ENCODE measurements at regions not wholly inside any gene's neighbourhood (a gene's known extent, or its start where the extent isn't known, plus 50 kb on each side); places are given as distances from the start of the nearest gene placed in this dataset.

- no peak for TF ChIP-seq CTCF (IDR thresholded peaks at IDR 0.05; ENCODE audit: low read depth, low read length)
- H3K4me3 ChIP-seq: no peak overlapping the region
- H3K9me3 ChIP-seq (ENCODE audit: low read depth): no peaks in the 10 kb centered on the region
- no peaks in the 10 kb centered on the region for H3K4me1 ChIP-seq (ENCODE audit: low read depth)
- no peaks in the 10 kb centered on the region for H3K27me3 ChIP-seq
- no peak for DNase-seq (ENCODE audit: low read depth in 1 of 2, low spot score in 1 of 2)
- H3K27ac ChIP-seq: no peak overlapping the region
- H3K36me3 ChIP-seq: no peaks in the 10 kb centered on the region
These were observed 277.5 kb upstream of the ZFP64 start for GRCh38 chr20:52469128-52469527.

GRCh38 chr20:52465991-52466390, 274.4 kb upstream of the ZFP64 start:
- H3K27me3 ChIP-seq: peaks cover 5% of the 10 kb centered on the region
- H3K4me1 ChIP-seq (ENCODE audit: low read depth): no peaks in the 10 kb centered on the region
- DNase-seq (ENCODE audit: low read depth in 1 of 2, low spot score in 1 of 2): no peak
- no peaks in the 10 kb centered on the region for H3K36me3 ChIP-seq
- no peak overlapping the region for H3K4me3 ChIP-seq
- no peaks in the 10 kb centered on the region for H3K9me3 ChIP-seq (ENCODE audit: low read depth)
- no peak for TF ChIP-seq CTCF (IDR thresholded peaks at IDR 0.05; ENCODE audit: low read depth, low read length)
- H3K27ac ChIP-seq: no peak overlapping the region

GRCh38 chr20:52461582-52461981, 270.0 kb upstream of the ZFP64 start:
- H3K36me3 ChIP-seq: no peaks in the 10 kb centered on the region
- peak in 1 of 2 donors; percentile 40 for DNase-seq (ENCODE audit: low read depth in 1 of 2, low spot score in 1 of 2)
- no peak for TF ChIP-seq CTCF (IDR thresholded peaks at IDR 0.05; ENCODE audit: low read depth, low read length)
- H3K4me3 ChIP-seq: no peak overlapping the region
- no peaks in the 10 kb centered on the region for H3K4me1 ChIP-seq (ENCODE audit: low read depth)
- no peaks in the 10 kb centered on the region for H3K9me3 ChIP-seq (ENCODE audit: low read depth)
- peaks cover 5% of the 10 kb centered on the region for H3K27me3 ChIP-seq
- H3K27ac ChIP-seq: no peak overlapping the region

- H3K27ac ChIP-seq: no peak overlapping the region
- no peak for DNase-seq (ENCODE audit: low read depth in 1 of 2, low spot score in 1 of 2)
- no peaks in the 10 kb centered on the region for H3K9me3 ChIP-seq (ENCODE audit: low read depth)
- H3K4me1 ChIP-seq (ENCODE audit: low read depth): no peaks in the 10 kb centered on the region
- peaks cover 5% of the 10 kb centered on the region for H3K27me3 ChIP-seq
- no peak for TF ChIP-seq CTCF (IDR thresholded peaks at IDR 0.05; ENCODE audit: low read depth, low read length)
- H3K4me3 ChIP-seq: no peak overlapping the region
- no peaks in the 10 kb centered on the region for H3K36me3 ChIP-seq
These were observed 267.6 kb upstream of the ZFP64 start for GRCh38 chr20:52459150-52459549.

GRCh38 chr20:52457826-52458225, 266.2 kb upstream of the ZFP64 start:
- Histone ChIP-seq H3K4me3 (no peak overlapping the region), H3K36me3 (no peaks in the 10 kb centered on the region), H3K4me1 (ENCODE audit: low read depth) (no peaks in the 10 kb centered on the region), H3K9me3 (ENCODE audit: low read depth) (no peaks in the 10 kb centered on the region), H3K27me3 (peaks cover 5% of the 10 kb centered on the region), H3K27ac (no peak overlapping the region)
- no peak for TF ChIP-seq CTCF (IDR thresholded peaks at IDR 0.05; ENCODE audit: low read depth, low read length)
- no peak for DNase-seq (ENCODE audit: low read depth in 1 of 2, low spot score in 1 of 2)

- H3K36me3 ChIP-seq: no peaks in the 10 kb centered on the region
- H3K4me1 ChIP-seq (ENCODE audit: low read depth): no peaks in the 10 kb centered on the region
- DNase-seq (ENCODE audit: low read depth in 1 of 2, low spot score in 1 of 2): peak in 1 of 2 donors; percentile 88
- H3K4me3 ChIP-seq: no peak overlapping the region
- no peaks in the 10 kb centered on the region for H3K27me3 ChIP-seq
- H3K27ac ChIP-seq: no peak overlapping the region
- no peak for TF ChIP-seq CTCF (IDR thresholded peaks at IDR 0.05; ENCODE audit: low read depth, low read length)
- no peaks in the 10 kb centered on the region for H3K9me3 ChIP-seq (ENCODE audit: low read depth)
These were observed 263.1 kb upstream of the ZFP64 start for GRCh38 chr20:52454660-52455059.

Measured in cardiac muscle cell (in vitro differentiated cells and primary cell).